Mesenteric fat pad (tissue), 1 donor: ENCODE measurements at regions not wholly inside any gene's neighbourhood (a gene's known extent, or its start where the extent isn't known, plus 50 kb on each side); places are given as distances from the start of the nearest gene placed in this dataset.
"Not testable (repeated sequence)": the region's sequence is repeated elsewhere in the genome, so short reads cannot be mapped to it uniquely, and the experiment has no call there.

Experiments
- DNase-seq: peaks from one replicate; pipeline ENCODE4 v3.0.0-alpha.2; 2020; ENCODE audit warnings: low spot score
- donor health status: DM: yes; HTN: yes; CAD: no.

DNA sequence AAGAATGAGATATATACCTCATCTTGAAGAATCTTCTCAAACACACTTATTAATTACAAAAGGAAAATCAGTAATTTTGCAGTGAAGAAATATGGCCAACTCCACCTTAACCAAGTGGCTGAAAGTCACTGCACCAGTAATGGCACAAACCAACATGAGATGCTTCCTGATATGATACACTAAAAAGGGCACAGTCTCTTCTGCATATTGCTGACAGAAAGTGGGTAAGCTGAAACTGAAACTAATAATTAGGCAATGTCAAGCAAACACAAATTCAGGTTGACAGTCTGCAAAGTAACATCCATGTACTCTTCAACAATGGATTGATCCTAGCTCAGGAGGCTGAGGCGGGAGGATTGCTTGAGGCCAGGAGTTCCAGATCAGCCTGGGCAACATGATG lies 56.1 kb downstream of the ZNF22 start:
- DNase-seq = not testable (repeated sequence)

DNA sequence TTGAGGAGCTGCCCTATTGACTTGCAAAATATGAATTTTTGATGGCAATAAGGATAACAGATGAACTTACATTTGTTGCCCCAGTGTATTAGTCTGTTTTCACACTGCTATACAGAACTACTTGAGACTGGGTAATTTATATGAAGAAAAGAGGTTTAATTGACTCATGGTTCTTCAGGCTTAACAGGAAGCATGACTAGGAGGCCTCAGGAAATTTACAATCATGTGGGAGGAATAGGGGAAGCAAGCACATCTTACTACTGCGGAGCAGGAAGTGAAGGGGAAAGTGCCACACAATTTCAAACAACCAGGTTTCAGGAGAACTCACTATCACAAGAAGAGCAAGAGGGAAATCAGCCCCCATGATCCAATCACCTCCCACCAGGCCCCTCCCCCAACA lies 57.9 kb downstream of the ZNF22 start:
- DNase-seq = no peak

GRCh38 chr10:45058992-45059561 lies 58.4 kb downstream of the ZNF22 start:
- no peak for DNase-seq

- no peak for DNase-seq
These were observed 58.9 kb downstream of the ZNF22 start for GRCh38 chr10:45059632-45060031.

- no peak for DNase-seq
These were observed 61.3 kb downstream of the ZNF22 start for GRCh38 chr10:45061982-45062381.

GRCh38 chr10:45063591-45064231 lies 63.0 kb downstream of the ZNF22 start:
- DNase-seq = no peak

- no peak for DNase-seq
These were observed 64.3 kb downstream of the ZNF22 start for GRCh38 chr10:45064998-45065397.

GRCh38 chr10:45071043-45071813 lies 70.5 kb downstream of the ZNF22 start:
- no peak for DNase-seq

DNA sequence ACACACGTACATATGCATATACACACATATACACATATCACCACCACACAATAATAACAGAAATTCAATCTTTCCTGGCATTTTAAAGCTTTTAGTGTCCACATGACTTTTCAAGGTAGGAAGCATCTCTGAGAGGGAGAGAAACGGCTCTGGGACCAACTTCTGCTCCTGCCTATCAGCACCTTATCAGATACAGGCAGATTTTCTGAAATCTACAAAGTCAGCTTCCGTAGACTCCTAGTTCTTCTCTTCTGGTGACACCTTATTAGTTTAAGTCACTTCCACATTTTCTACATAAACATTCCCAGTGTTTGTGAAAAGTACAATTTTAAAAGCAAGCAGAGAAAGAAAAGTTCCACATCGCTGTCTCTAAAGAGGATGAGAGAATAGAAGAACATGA lies 74.5 kb downstream of the ZNF22 start:
- DNase-seq = no peak

- no peak for DNase-seq
These were observed 75.2 kb downstream of the ZNF22 start for GRCh38 chr10:45075826-45076380.

DNA sequence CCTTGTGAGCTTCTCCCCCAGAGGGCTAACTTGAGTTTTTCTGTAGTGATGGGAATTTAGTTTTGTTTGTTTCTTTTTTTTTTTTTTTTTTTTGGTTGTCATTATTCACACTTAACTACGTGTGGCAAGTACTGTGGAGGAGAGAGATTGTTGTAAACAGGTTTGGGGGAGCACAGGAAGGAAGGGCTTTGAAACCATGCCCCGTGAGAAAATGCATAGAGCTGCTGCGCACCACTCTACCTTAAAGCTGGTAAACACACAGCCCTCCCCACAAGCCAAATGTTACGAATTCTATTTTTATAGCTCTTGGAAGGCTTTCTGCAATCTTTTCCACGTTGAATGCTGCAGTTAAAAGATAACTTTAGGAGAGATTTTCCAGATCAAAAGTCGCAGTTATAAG lies 76.2 kb downstream of the ZNF22 start:
- no peak for DNase-seq

GRCh38 chr10:45080331-45080730 lies 79.6 kb downstream of the ZNF22 start:
- no peak for DNase-seq

DNA sequence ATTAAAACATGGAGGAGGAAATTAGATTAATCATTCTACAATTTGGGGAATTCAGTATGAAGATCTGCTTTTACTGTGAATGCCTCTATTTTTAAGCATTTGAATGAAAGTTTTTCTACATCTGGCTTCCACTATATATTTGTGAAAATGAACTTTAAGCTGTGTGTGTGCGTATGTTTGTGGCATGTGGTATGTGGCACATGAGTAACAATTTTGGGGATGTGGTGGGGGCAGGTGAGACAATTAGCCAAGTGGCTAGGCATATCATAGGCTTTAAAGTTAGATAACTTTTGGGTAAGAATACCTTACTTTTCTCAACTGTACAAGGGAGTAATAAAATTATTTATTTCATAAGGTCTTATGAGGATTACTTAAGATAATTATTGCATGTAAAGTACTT lies 81.5 kb downstream of the ZNF22 start:
- DNase-seq = no peak

- DNase-seq = no peak
These were observed 91.2 kb downstream of the ZNF22 start for GRCh38 chr10:45091968-45092367.

- DNase-seq = no peak
These were observed 93.2 kb downstream of the ZNF22 start for GRCh38 chr10:45093945-45094344.

GRCh38 chr10:45095286-45095685 lies 94.6 kb downstream of the ZNF22 start:
- no peak for DNase-seq

DNA sequence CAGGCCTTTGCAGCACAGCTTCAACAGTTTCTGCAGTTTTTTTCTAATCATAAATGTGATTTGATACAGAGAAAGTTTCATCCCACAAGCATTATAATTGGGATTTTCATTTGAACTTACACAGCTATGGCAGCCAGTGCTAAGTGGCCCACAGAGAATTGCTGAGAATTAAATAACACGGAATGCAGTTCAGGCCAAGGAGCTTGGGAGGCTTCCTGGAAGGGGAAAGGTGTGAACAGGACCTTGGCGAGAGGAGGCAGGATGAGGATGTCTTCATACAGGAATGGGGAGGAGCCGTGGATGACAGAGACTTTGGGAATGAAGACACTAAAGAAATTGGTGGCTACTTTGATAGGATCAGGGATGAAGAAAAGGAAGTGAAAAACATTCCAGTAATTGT lies 95.3 kb downstream of the ZNF22 start:
- no peak for DNase-seq

- DNase-seq = no peak
These were observed 99.7 kb downstream of the ZNF22 start for GRCh38 chr10:45100429-45100828.

DNA sequence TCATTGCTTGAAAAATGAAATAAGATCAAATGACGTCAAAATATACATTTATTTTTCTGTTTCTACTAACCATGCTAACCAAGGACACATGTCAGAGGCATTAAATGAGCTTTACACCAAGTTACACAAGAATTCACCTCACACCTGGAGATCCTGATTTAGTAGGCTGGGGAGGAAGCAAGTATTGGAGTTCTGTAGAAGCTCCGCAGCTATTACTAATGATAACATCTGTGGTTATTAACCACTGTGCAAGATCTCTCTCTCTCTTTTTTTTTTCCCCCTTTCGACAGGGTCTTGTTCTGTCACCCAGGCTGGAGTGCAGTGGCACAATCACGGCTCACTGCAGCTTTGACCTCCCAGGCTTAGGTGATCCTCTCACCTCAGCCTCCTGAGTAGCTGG lies 104.0 kb downstream of the ZNF22 start:
- no peak for DNase-seq

- not testable (repeated sequence) for DNase-seq
These were observed 104.6 kb downstream of the ZNF22 start for GRCh38 chr10:45105309-45105708.

DNA sequence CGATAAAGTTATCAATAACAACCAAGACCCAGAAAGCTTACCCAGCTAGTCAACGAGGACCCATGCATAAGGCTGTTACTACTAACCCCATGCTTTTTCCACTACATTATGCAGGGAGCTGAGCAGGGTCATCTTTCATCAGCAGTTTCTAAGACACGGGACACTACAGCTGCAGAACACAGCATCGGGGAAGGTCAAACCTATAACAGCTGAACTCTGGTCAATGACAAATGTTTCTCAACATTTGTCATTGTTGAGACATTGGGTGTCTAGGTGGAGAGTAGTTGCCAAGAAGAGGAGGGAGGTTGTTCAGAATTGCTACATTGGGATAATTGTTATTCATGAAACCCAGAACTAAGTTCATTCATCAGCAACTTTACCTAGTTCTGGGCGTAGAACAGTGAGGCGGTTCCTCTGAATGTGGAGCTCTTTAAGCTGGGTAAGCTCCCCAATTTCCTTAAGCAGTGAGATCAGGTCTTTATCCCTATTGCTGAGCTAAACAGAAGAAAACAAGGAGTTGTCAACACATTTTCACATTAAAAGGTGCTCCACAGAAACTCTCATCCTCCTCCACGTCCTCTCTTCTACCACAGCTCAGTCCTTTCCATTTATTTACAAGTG lies 105.6 kb downstream of the ZNF22 start:
- no peak for DNase-seq

- no peak for DNase-seq
These were observed 110.8 kb downstream of the ZNF22 start for GRCh38 chr10:45111509-45111908.
